ENCODE measurements at regions not wholly inside any gene's neighbourhood (a gene's known extent, or its start where the extent isn't known, plus 50 kb on each side); places are given as distances from the start of the nearest gene placed in this dataset.

GRCh38 chr4:79526641-79527565 is 118.9 kb upstream of the GK2 start:
- TF ChIP-seq CTCF (IDR thresholded peaks at IDR 0.05), result no peak
- TF ChIP-seq POLR2A (IDR thresholded peaks at IDR 0.05), result no peak

Measured in upper lobe of left lung (tissue), 4 donors.